ENCODE measurements at regions not wholly inside any gene's neighbourhood (a gene's known extent, or its start where the extent isn't known, plus 50 kb on each side); places are given as distances from the start of the nearest gene placed in this dataset.
"Not testable (repeated sequence)": the region's sequence is repeated elsewhere in the genome, so short reads cannot be mapped to it uniquely, and the experiment has no call there.

GRCh38 chr12:7581046-7581445 is 77.5 kb upstream of the CD163 start:
- peaks cover 0 to 11% of the 10 kb centered on the region in 2 donors for H3K9me3 ChIP-seq
- no peaks in the 10 kb centered on the region for H3K36me3 ChIP-seq
- no peak for TF ChIP-seq CTCF (IDR thresholded peaks at IDR 0.05)
- H3K27me3 ChIP-seq = no peaks in the 10 kb centered on the region
- no peak overlapping the region for H3K27ac ChIP-seq
- no peak overlapping the region for H3K4me3 ChIP-seq
- no peaks in the 10 kb centered on the region for H3K4me1 ChIP-seq
- no peak for DNase-seq (ENCODE audit: low spot score)

- no peak overlapping the region for H3K27ac ChIP-seq
- DNase-seq (ENCODE audit: low spot score) = no peak
- no peak for TF ChIP-seq CTCF (IDR thresholded peaks at IDR 0.05)
- H3K27me3 ChIP-seq = no peaks in the 10 kb centered on the region
- no peak overlapping the region for H3K4me3 ChIP-seq
- no peaks in the 10 kb centered on the region for H3K9me3 ChIP-seq
- no peaks in the 10 kb centered on the region for H3K4me1 ChIP-seq
- no peaks in the 10 kb centered on the region for H3K36me3 ChIP-seq
These were observed 67.7 kb upstream of the CD163 start for GRCh38 chr12:7571257-7571656.

GRCh38 chr12:7557227-7557626 is 53.6 kb upstream of the CD163 start:
- Histone ChIP-seq H3K27ac (peak overlapping the region in 1 of 2 donors; percentile 48), H3K36me3 (no peaks in the 10 kb centered on the region), H3K4me3 (no peak overlapping the region), H3K9me3 (no peaks in the 10 kb centered on the region), H3K4me1 (no peaks in the 10 kb centered on the region), H3K27me3 (no peaks in the 10 kb centered on the region)
- DNase-seq (ENCODE audit: low spot score) = no peak
- TF ChIP-seq CTCF (IDR thresholded peaks at IDR 0.05) = no peak

DNA sequence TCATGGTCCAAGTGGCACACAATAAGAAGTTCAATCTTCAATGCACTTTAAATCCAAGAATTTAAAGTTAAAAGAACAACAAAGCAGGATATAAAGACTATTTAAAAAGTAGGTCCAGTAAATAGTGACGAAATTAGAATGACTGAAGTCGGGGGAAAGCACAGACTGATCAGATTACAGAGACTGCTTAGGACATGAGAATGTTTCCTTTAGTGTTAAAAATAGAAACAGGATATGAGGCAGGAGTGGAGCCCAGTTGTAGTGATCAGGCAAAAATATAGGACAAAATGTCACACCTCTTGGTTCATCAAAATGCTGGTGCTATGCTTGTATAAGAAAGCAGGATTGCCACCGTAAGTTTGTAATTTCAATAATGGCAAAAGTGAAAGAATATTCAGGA is 52.2 kb upstream of the CD163 start:
- no peak for TF ChIP-seq CTCF (IDR thresholded peaks at IDR 0.05)
- no peak overlapping the region for H3K4me3 ChIP-seq
- peak overlapping the region in 1 of 2 donors; percentile 25 for H3K27ac ChIP-seq
- no peaks in the 10 kb centered on the region for H3K36me3 ChIP-seq
- no peak for DNase-seq (ENCODE audit: low spot score)
- H3K9me3 ChIP-seq = no peaks in the 10 kb centered on the region
- H3K27me3 ChIP-seq = no peaks in the 10 kb centered on the region
- H3K4me1 ChIP-seq = no peaks in the 10 kb centered on the region

GRCh38 chr12:7554831-7555230 is 51.3 kb upstream of the CD163 start:
- H3K27me3 ChIP-seq; H3K4me3 ChIP-seq; H3K9me3 ChIP-seq; H3K4me1 ChIP-seq; H3K36me3 ChIP-seq; H3K27ac ChIP-seq; DNase-seq (ENCODE audit: low spot score): not testable (repeated sequence)
